ENCODE measurements at regions not wholly inside any gene's neighbourhood (a gene's known extent, or its start where the extent isn't known, plus 50 kb on each side); places are given as distances from the start of the nearest gene placed in this dataset.
"Not testable (repeated sequence)": the region's sequence is repeated elsewhere in the genome, so short reads cannot be mapped to it uniquely, and the experiment has no call there.

DNA sequence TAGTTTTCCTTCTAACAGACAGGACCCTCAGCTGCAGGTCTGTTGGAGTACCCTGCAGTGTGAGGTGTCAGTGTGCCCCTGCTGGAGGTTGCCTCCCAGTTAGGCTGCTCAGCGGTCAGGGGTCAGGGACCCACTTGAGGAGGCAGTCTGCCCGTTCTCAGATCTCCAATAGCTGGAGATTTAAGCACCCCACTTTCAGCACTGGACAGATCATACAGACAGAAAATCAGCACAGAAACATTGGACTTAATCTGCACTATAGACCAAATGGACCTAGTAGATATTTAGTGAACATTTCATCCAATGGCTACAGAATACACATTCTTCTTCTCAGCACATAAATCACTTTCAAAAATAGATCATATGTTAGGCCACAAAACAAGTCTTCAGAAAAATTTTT lies 137.8 kb upstream of the MDFIC2 start:
- not testable (repeated sequence) for ATAC-seq (replicated peaks)

DNA sequence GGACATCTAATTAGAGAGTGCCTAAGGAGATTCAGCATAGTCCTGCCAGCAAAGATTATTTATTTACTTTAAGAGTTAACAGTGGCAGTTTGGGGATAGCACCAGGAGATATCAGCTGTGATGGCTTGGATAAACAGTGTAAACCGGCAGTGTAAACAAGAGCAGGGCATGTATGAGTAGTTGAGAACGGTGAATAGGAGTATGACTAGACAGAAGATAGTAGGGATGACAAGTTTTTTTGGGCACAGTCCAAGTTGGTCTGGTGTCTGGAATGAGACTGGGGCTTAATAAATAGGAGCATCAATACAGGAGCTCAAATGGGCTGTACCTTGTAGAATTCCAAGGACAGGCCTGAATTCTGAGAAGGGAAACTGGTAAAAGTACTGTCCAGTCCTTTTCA lies 123.0 kb upstream of the MDFIC2 start:
- peaks cover 11 to 19% of the 10 kb centered on the region in 2 donors for H3K27me3 Mint-ChIP-seq
- not testable (repeated sequence) for H3K27ac Mint-ChIP-seq; H3K36me3 Mint-ChIP-seq; ATAC-seq (replicated peaks); H3K4me1 Mint-ChIP-seq; H3K9me3 Mint-ChIP-seq; DNase-seq; H3K4me3 Mint-ChIP-seq

More for the DNA sequence above, 137.8 kb upstream of the MDFIC2 start:
- H3K27ac Mint-ChIP-seq, H3K36me3 Mint-ChIP-seq, H3K4me1 Mint-ChIP-seq, DNase-seq, H3K4me3 Mint-ChIP-seq: not testable (repeated sequence)
- Mint-ChIP-seq H3K9me3 (peaks cover 0 to 18% of the 10 kb centered on the region in 2 donors), H3K27me3 (peaks cover 13% of the 10 kb centered on the region in 2 donors)

DNA sequence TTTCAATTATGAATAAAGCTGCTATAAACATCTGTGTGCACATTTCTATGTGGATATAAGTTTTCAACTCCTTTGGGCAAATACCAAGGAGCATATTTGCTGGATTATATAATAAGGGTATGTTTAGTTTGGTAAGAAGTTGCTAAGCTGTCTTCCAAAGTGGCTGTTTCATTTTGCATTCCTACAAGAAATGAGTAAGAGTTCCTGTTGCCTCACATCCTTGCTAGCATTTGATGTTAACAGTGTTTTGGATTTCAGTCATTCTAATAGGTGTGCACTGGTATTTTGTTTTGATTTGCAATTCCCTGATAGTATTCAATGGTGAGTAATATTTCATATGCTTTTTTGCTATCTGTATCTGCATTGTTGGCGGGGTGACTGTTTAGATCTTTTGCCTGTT lies 120.7 kb upstream of the MDFIC2 start:
- Mint-ChIP-seq H3K9me3 (no peaks in the 10 kb centered on the region), H3K36me3 (no peaks in the 10 kb centered on the region), H3K27me3 (peaks cover 7 to 11% of the 10 kb centered on the region in 2 donors), H3K4me1 (no peaks in the 10 kb centered on the region), H3K4me3 (no peak overlapping the region), H3K27ac (no peak overlapping the region)
- ATAC-seq (replicated peaks) (no peak), DNase-seq (no peak)

DNA sequence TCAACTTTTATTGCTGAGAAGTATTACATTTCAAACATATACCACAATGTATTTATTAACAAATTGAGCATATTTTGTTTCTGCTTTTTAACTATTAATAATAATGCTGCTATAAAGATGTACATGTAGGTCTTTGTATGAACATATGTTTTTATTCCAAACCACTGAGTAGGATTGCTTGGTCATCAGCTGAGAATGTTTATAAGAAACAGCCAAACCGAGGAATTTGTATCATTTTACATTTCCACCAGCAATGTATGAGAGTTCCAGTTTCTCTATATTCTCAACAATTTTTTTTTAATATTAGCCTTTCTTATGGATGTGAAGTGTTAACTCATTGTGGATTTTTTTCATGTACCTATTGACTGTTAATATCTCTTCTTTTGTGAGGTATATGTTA lies 119.5 kb upstream of the MDFIC2 start:
- Mint-ChIP-seq H3K9me3 (no peaks in the 10 kb centered on the region), H3K4me3 (no peak overlapping the region), H3K4me1 (no peaks in the 10 kb centered on the region), H3K27ac (no peak overlapping the region), H3K36me3 (no peaks in the 10 kb centered on the region), H3K27me3 (peaks cover 1 to 11% of the 10 kb centered on the region in 2 donors)
- DNase-seq = no peak
- no peak for ATAC-seq (replicated peaks)

DNA sequence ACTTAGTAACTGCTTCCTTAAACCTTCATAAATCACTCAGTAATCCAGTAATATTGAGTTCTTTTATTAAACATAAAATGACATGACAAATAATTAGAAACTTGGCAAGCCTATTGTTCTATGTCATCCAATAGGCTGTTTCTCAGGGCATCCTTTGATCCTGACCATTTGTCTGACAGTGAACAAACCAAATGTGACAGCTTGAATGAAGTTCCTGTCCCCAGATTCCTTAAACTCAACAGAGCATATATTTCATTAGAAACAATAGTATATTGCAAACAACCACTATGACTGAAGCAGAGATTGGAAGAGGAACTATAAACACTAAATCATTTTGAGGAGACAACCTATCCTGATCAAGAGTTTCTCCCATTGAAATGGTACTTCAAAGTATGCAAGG lies 113.6 kb upstream of the MDFIC2 start:
- Mint-ChIP-seq H3K9me3 (no peaks in the 10 kb centered on the region), H3K27ac (no peak overlapping the region), H3K27me3 (peaks cover 0 to 5% of the 10 kb centered on the region in 2 donors), H3K36me3 (no peaks in the 10 kb centered on the region), H3K4me3 (no peak overlapping the region), H3K4me1 (no peaks in the 10 kb centered on the region)
- DNase-seq = no peak
- no peak for ATAC-seq (replicated peaks)

DNA sequence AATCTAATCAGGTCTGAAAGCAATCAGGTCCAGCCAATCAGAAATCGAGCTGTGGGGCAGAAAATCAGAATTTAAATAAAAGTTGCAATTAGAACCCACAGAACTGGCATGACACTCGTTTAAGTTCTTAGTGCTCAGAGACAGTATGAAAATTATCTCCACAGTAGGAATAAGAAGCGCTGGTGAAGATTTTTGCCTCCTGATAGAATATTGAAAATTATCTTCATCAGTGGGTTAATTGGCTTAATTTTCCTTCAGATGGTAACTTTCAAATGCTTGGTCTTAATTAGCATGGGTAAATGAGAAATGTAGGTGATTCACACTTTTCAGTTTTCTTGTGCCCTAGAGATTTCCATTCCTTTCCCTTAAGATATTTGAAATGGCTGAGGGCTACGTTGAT lies 109.1 kb upstream of the MDFIC2 start:
- ATAC-seq (replicated peaks) = no peak
- Mint-ChIP-seq H3K4me3 (no peak overlapping the region), H3K27me3 (peaks cover 24 to 25% of the 10 kb centered on the region in 2 donors)

DNA sequence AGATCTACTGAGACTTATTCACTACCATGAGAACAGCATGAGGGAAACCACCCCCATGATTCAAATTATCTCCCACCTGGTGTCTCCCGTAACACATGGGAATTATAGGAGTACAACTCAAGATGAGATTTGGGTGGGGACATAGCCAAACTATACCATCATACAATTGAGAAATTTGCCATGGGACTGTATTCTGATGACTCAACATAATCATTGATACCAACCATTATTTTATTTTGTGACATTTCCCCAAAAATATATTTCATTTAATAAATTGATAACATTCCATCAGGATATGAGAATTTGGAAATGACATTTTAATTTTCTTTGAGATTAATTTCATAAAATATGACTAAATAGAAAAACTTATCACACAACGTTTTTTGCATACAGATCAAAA lies 96.6 kb upstream of the MDFIC2 start:
- H3K9me3 Mint-ChIP-seq = peaks cover 14 to 19% of the 10 kb centered on the region in 2 donors
- no peak for ATAC-seq (replicated peaks)
- H3K27me3 Mint-ChIP-seq = peaks cover 0 to 6% of the 10 kb centered on the region in 2 donors
- H3K4me1 Mint-ChIP-seq = no peaks in the 10 kb centered on the region
- H3K27ac Mint-ChIP-seq = no peak overlapping the region
- no peak for DNase-seq
- no peak overlapping the region for H3K4me3 Mint-ChIP-seq
- no peaks in the 10 kb centered on the region for H3K36me3 Mint-ChIP-seq

More for the DNA sequence above, 109.1 kb upstream of the MDFIC2 start:
- no peak for DNase-seq
- H3K27ac Mint-ChIP-seq = no peak overlapping the region
- no peaks in the 10 kb centered on the region for H3K36me3 Mint-ChIP-seq
- H3K4me1 Mint-ChIP-seq = no peaks in the 10 kb centered on the region
- no peaks in the 10 kb centered on the region for H3K9me3 Mint-ChIP-seq

DNA sequence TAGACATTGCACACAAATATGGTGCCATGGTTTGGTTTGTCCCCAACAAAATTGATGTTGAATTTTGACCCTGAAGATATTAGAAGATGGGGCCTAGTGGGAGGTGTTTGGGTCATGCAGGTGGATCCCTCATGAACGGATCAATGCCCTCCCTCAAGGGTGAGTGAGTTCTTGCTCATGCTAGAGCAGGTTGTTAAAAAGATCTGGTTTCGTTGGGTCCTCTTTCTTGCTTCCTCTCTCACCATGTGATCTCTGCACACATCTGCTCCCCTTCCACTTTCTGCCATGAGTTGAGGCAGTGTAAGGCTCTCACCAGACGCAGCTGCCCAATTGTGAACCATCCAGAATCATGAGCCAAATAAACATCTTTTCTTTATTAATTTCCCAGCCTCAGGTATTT lies 87.8 kb upstream of the MDFIC2 start:
- peaks cover 4% of the 10 kb centered on the region in 2 donors for H3K9me3 Mint-ChIP-seq
- H3K36me3 Mint-ChIP-seq = no peaks in the 10 kb centered on the region
- ATAC-seq (replicated peaks) (no peak), DNase-seq (no peak)
- peaks cover 3 to 6% of the 10 kb centered on the region in 2 donors for H3K4me1 Mint-ChIP-seq
- no peak overlapping the region for H3K4me3 Mint-ChIP-seq
- H3K27ac Mint-ChIP-seq = no peak overlapping the region
- peaks cover 0 to 8% of the 10 kb centered on the region in 2 donors for H3K27me3 Mint-ChIP-seq

DNA sequence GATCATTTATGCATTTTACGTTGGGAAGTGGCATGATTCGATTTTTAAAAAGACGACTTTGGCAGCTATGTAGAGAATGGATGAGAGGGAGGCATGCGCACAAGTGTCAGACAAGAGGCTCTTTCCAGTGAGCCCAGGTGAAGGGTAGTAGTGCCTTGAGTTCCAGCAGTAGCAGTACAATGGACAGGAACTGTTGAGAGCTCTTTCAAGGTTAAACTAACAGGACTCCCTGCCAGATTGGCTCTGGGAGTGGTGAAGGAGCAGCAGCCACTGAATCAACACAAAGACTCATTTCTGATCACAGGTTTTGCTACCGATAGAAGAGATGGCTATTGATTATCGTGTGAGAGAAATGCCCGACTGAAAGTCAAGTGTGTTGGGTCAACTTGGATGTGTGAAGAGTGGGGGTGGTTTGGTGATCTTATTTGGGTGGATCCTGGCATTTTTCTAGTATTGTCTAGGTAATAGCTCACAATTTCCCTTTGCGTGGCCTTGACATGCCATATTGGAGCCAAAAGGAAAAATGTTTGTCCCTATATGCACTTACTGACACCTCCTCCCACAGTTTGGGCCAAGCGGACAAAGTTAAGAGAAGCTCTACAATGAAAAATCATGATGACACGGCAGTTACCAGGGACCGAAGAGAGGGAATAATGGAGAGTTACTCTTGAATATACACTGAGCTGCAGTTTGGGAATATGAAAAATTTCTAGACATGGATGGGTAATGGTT lies 81.6 kb upstream of the MDFIC2 start:
- ATAC-seq (replicated peaks) = no peak

DNA sequence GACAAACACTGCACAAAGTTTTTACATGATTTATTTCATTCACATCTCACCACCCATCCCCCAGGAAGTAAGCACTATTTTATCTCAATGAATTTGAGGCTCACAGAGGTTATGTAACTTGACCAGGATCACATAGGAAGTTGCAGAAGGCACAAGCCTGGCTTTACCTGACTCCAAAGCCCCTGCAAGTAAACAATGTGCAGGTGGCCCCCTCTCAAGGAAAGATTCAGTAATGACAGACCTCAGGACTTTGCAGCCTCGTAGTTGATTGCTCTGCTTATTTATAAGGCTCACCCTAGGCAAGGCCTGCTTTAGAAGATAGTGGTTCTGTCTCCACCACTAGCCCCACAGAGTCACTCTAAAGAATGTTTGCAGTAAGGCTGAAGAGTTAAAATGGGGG lies 79.8 kb upstream of the MDFIC2 start:
- H3K27ac Mint-ChIP-seq = no peak overlapping the region
- no peak for DNase-seq
- H3K36me3 Mint-ChIP-seq = no peaks in the 10 kb centered on the region
- no peaks in the 10 kb centered on the region for H3K4me1 Mint-ChIP-seq
- H3K4me3 Mint-ChIP-seq = no peak overlapping the region
- H3K27me3 Mint-ChIP-seq = peaks cover 6 to 17% of the 10 kb centered on the region in 2 donors
- ATAC-seq (replicated peaks) = no peak
- H3K9me3 Mint-ChIP-seq = no peaks in the 10 kb centered on the region

More for the DNA sequence above, 81.6 kb upstream of the MDFIC2 start:
- no peaks in the 10 kb centered on the region for H3K4me1 Mint-ChIP-seq
- DNase-seq = no peak
- H3K27ac Mint-ChIP-seq = no peak overlapping the region
- peaks cover 6 to 17% of the 10 kb centered on the region in 2 donors for H3K27me3 Mint-ChIP-seq
- no peaks in the 10 kb centered on the region for H3K36me3 Mint-ChIP-seq
- no peak overlapping the region for H3K4me3 Mint-ChIP-seq
- no peaks in the 10 kb centered on the region for H3K9me3 Mint-ChIP-seq

DNA sequence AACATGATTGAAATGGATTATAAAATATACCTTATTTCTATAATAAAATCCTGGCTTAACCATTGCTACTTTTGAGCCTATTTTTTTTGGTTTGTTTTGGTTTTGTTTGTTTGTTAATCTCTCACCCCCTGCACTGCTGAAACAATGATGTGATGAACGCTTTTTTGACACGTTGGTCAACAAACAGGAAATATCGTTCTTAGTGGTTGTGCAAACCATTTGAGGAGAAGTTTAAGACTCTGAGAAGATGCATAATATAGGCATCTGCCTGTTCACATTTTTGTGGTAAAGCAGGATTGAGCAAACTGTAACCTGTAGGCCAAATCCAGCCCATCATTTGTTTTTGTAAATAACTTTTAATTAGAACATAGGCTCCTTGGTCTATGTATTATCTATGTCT lies 75.5 kb upstream of the MDFIC2 start:
- no peak overlapping the region for H3K4me3 Mint-ChIP-seq
- H3K9me3 Mint-ChIP-seq = no peaks in the 10 kb centered on the region
- no peaks in the 10 kb centered on the region for H3K4me1 Mint-ChIP-seq
- H3K27ac Mint-ChIP-seq = no peak overlapping the region
- no peaks in the 10 kb centered on the region for H3K36me3 Mint-ChIP-seq
- no peak for ATAC-seq (replicated peaks)
- H3K27me3 Mint-ChIP-seq = peaks cover 0 to 4% of the 10 kb centered on the region in 2 donors
- DNase-seq = no peak

DNA sequence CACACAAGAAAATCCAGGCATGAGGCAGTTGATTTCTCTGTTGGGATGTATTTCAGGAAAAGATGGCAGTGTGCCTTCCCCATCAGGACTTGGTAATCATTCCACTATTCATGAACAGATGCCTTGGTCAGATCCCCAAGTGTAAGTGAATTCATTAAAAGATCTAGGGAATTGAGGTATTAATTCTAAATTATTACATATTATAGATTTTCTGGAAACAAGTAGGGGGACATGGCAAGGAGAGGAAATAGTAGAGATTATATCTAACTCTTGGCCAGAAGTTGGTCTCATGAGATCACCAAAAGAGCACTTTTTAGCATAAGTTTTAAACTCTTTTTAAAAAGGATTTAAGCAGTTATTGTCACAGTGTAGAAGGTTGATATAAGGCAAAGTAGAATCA lies 74.4 kb upstream of the MDFIC2 start:
- H3K27ac Mint-ChIP-seq = no peak overlapping the region
- ATAC-seq (replicated peaks) (no peak), DNase-seq (no peak)
- no peaks in the 10 kb centered on the region for H3K4me1 Mint-ChIP-seq
- H3K4me3 Mint-ChIP-seq = no peak overlapping the region
- no peaks in the 10 kb centered on the region for H3K9me3 Mint-ChIP-seq
- H3K27me3 Mint-ChIP-seq = peaks cover 0 to 4% of the 10 kb centered on the region in 2 donors
- no peaks in the 10 kb centered on the region for H3K36me3 Mint-ChIP-seq

DNA sequence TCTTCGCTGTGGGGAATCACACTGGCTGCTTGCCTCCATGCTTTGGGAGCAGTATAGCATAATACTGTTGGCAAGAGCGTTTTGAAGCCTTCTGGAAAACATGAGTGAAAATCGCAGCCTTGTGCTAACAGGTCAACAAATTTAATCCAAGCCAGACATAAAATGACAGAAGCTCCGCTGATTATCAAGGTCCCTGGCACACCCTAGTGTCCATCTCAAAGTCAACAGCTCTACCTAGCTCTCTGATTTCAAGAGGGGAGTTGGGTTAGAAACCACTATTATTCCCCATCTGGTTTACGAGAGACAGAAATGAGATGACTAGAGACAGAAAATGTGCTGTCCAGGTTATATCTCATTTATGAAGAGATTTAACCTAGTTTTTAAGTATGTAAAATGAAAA lies 73.6 kb upstream of the MDFIC2 start:
- no peak overlapping the region for H3K4me3 Mint-ChIP-seq
- H3K27me3 Mint-ChIP-seq = peaks cover 4 to 7% of the 10 kb centered on the region in 2 donors
- ATAC-seq (replicated peaks) = no peak
- DNase-seq = no peak
- no peaks in the 10 kb centered on the region for H3K9me3 Mint-ChIP-seq
- no peak overlapping the region for H3K27ac Mint-ChIP-seq
- H3K36me3 Mint-ChIP-seq = no peaks in the 10 kb centered on the region
- no peaks in the 10 kb centered on the region for H3K4me1 Mint-ChIP-seq

DNA sequence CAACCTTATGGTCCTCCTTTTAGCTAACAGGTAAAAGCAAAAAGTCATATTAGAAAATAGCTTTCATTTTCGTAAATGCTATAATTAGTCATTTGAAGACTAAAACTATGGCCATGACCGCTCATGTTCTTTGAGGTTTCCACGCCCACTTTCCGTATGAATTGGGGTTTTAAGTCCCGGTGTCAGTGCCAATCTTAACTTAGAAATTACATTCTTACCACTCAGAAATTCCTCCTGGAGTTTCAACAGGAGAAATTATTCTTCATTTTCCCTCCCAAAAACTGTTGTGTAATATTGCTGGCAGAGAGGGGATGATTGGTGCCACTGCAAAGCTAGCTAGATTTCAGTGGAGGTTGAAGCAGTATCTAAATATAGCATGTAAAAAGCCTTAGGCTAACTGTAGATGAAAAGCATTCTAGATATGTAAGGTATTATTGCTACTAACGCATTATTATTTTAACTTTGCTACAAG lies 71.0 kb upstream of the MDFIC2 start:
- DNase-seq (no peak), ATAC-seq (replicated peaks) (peak in 1 of 2 donors; percentile 41)
- H3K4me1 Mint-ChIP-seq = no peaks in the 10 kb centered on the region
- H3K27me3 Mint-ChIP-seq = peaks cover 4 to 12% of the 10 kb centered on the region in 2 donors
- no peak overlapping the region for H3K4me3 Mint-ChIP-seq
- no peak overlapping the region for H3K27ac Mint-ChIP-seq
- no peaks in the 10 kb centered on the region for H3K36me3 Mint-ChIP-seq
- H3K9me3 Mint-ChIP-seq = no peaks in the 10 kb centered on the region

DNA sequence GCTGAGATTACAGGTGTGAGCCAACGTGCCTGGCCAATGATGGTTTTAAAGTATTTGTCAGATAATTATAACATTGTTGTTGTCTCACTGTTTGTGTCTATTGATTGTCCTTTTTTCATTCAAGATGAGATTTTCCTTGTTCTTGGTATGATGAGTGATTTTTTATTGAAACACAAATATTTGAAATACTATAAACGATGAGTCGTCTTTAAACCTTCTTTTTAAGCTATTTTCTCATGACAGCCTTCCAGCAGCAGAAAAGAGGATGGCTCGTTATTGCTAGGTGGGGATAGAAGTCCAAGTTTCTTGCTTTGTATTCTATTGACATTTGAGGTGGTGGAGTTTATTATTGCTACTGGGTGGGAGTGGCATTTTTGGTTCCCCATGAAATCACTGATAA lies 61.7 kb upstream of the MDFIC2 start:
- no peak for ATAC-seq (replicated peaks)
- H3K27me3 Mint-ChIP-seq = peaks cover 4 to 12% of the 10 kb centered on the region in 2 donors
- H3K4me3 Mint-ChIP-seq = no peak overlapping the region

More for the DNA sequence above, 61.7 kb upstream of the MDFIC2 start:
- no peaks in the 10 kb centered on the region for H3K36me3 Mint-ChIP-seq
- H3K9me3 Mint-ChIP-seq = peaks cover 9 to 10% of the 10 kb centered on the region in 2 donors
- no peak overlapping the region for H3K27ac Mint-ChIP-seq
- H3K4me1 Mint-ChIP-seq = no peaks in the 10 kb centered on the region
- no peak for DNase-seq
